ENCODE measurements at regions not wholly inside any gene's neighbourhood (a gene's known extent, or its start where the extent isn't known, plus 50 kb on each side); places are given as distances from the start of the nearest gene placed in this dataset.

DNA sequence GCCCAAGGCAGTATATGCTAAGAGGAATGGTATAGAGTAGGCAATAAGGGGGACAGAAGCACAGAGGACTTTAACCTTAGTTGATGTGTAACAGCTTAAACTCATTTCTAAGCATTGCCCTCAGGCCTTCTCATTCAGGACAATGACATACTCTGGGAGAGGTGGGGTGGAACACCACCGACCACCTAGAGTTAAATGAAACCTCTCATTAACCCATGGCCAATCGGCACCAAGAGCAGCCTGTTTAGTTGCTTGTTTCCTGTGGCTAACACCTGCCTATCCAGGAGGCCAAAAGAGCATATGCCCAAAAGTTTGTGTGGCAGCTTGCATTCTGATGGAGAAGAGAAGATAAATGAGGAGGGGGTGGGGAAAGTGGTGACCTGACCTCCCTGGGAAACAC, 50.0 kb downstream of the PABIR2 start:
- no peak for DNase-seq

DNA sequence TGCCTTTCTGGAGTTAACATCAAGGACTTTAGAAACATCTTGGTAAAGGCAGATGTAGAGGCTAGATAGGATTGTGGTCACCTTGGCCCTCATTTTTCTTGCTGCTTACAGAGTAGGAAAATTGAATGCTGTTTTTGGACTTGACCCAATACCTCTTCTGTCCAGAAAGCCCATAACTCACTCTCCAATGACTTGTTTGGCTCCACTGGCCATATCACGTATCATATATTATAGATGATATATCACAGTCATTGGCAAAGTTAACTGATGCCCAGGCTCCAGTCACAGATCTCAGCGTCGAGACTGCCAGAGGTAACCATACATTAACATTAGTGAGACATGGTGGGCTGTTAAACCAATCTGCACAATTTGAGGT, 50.6 kb downstream of the PABIR2 start:
- DNase-seq = no peak

DNA sequence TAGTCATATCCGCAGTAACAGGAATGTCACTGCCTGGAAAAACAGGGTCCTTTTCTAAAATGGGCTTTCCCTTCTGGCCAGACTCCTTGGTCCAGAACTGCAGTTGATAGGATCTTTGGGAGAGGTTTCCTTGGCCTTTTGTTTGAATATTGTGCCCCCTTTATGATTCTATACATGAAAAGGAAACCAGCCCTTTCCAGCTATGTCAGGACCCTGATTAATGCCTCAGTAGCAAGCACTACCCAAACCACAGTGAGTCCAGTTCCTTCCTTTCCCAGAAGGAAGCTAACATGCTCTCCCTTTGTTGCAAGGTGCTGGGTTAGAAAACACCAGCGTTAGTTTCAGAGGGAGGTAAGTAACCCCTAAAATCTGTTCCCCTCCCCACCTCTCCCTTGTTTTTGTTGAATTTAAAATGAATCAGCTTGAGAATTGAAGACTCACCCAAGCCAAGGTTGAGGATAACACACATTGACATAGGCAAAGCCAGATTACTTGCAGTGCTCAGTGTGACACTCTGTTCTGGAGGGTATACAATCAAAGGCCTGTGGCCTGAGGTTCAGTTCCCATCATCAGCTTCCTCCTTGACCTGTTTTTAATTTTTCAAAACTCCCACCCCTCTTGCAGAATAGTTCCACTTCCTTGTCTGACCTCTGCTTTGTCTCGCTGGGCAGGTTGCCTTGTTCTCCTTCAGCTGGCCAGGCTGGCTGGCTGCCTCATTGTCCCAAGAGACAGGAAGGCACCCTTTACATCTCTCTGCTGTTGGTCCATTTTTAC, 51.2 kb downstream of the PABIR2 start:
- peak in 4 of 56 donors; percentile 0 to 4 (median 2) for DNase-seq

DNA sequence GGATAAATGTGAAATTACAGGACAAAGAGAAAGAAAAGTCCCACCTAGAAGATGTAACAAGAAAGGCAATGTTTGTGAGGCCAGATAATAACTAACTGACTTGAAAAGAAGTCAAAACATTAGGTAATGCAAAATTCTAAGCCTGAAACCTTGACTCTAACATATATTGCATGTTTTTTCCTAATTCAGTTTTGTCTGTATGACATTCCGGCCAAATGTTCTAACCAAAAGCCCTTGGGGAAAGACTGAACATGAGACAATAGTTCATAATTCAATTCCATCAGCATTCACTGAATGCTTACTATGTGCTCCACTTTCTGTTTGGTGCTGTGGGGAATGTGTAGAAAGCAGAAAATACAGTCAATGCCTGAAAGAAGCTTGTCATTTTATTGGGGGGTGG, 53.9 kb downstream of the PABIR2 start:
- DNase-seq = no peak

DNA sequence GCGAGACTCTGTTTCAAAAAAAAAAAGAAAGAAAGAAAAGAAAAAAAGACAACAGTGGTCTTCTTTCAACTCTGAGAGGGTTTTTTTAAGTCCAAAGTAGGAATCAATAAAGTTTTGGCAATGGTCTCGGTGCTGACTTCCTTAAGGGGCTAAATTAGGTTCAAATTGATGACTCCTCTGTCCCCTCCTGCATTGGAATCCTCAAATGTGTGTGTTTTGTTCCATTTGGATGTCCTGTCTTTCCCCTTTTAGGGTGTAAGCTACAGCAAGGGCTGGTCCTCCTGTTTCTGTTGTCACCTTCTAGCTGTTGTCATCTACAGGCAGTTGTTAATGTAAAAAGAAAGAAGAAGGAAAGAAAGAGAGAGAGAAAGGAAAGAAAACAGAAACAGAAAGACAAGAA, 54.4 kb downstream of the PABIR2 start:
- DNase-seq = no peak

DNA sequence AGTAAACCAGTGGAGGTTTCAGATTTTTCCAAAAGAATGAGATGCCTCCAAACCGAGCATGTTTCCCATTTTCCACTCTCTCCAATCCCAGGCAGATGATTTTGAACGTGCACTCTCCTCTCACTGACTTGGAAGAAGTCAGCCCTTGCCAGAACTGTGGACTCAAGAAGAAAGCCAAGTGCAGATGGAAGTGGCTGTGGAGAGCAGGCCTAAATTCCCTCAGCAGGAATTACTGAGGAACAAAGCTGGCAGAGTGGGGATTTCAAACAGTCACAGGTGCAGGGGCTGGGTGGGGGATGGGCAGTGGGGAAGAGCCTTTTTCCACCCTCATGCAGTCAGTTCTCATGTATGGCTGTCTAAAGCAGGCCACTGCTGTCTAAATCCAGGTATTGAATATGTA, 55.3 kb downstream of the PABIR2 start:
- DNase-seq = no peak

DNA sequence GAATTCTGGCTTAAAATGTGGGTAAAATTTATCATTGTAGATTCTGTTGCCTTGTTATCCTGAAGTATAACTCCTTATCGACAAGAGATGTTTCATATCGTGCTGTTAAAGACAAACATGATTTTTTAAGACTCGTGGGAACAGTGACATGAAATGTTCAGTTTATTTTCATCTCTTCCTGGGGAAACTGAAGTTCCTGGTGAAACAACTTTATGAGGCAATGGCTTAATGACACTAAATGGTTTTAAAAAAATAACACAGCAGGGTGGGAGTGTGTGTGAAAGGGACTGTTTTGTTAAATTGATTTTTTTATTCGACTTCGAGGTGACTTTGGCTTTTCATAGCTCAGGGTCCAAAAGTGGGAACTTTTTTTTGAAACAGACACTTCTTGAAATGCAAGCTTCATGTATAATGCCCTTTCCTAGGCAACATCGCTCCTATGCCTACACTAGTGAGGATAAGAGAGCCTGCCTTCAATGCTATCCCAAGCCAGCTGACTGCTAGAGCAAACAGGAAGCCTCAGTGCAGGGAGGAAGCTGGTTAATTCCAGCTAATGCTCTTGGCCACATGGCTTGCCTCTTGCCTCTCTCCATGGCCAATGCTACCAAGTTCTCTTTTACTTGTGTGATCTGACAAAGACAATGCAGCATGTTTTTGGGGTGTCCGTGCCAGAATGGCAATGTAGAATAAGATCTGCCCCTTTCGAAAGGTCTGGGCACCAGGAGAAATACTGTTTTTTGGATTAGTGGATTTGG, 57.8 kb downstream of the PABIR2 start:
- DNase-seq = no peak

DNA sequence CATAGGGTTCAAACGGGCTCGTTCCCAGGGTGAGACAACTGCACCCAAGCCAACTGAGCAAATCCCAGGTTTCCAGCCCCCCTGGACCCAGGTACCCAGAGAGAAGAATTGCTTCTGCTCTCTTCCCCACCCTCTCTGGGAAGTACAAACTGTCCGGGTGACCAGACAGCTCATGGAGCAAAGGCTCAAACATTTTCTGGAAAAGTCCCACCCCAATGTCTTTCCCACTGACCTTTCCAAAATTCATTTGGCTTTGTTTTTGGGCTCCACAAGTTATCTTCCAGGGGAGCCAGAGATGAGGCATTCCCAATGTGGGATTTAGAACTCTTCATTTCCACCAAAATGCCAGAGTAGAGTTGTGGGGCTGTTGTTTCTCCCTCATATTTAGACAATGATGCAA, 58.6 kb downstream of the PABIR2 start:
- no peak for DNase-seq

DNA sequence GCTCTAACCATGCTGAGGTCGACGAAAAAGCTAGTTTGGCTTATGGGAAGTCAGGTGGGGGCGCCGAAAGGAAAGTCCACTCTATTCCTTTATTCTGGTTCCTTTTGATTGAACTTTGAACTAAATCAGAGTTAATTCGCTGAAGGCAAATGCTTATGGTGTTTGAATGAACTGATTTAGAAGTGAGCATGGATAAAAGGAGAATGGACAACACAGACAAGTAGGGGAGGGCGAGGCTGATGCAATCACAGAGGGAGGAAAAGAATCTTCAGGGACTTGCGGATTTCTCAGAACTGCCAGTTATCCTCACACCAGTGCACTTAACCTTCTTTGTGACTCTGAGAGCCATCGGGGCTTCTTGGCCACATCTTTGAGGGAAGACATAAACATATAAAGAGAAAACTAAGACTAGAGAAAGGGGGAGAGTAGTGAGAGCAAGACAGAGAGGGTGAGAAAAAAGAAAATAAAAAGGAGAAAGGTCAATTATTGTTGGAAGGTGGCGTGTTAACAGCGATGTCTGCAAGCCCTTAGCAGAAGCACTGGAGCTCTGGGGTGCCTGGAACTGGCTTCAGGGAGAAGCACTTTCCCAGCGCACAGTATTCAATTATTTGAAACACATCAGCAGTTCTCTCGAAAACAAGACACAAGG, 59.2 kb downstream of the PABIR2 start:
- no peak for DNase-seq

DNA sequence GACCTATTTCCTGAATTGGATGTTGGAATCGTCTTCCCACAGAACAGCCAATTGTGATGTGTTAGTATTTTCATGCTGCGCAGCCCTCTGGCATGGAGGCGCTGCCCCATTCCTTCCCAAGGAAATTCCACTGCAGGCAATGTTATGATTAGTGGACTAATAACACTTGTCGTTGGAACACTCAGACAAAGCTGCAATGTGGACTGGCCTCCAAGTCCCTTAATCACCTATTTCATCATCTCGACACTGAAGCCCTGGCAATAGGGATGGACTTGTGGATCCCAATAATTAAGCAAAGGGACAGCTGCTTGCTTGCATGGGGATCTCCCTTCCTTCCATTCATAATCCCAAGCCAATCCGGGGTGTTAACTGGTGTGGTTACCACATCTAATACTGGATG, 59.9 kb downstream of the PABIR2 start:
- no peak for DNase-seq

DNA sequence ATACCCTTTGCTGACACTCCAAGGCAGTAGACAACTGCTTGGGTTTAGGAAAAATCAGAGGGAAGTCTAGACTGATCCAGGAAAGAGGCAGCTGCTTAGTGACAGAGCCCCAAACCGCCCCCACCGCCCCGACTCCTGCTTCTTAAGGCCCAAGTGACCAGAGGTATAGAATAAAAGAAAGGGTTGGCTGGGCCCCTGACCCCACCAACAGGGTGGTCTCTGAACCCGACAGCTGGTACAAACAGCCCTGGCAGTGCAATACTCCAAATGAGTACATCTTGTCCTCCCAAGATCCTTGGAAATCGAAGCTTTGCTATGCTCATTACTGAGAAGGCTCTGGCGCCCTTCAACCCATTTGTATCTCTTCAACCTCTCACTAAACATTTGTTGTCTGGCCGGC, 60.6 kb downstream of the PABIR2 start:
- no peak for DNase-seq

DNA sequence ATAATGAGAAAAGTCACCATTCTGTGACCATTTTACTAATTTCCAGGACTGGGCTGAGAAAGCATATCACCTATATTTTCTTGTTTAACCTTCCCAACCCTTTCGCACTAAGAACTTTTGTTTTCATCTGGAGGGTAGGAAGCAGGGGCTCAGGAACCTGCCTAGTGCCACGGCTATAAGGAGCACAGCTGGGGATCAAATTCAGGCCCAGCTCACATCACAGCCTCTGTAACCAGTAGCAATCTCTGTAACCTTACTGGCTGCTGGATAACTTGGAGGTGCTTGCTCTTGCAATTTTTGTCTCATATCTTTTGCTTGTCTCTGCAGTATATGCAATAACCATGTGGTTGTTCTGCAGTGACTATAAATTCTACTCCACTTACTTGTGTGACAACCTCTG, 62.0 kb downstream of the PABIR2 start:
- no peak for DNase-seq

DNA sequence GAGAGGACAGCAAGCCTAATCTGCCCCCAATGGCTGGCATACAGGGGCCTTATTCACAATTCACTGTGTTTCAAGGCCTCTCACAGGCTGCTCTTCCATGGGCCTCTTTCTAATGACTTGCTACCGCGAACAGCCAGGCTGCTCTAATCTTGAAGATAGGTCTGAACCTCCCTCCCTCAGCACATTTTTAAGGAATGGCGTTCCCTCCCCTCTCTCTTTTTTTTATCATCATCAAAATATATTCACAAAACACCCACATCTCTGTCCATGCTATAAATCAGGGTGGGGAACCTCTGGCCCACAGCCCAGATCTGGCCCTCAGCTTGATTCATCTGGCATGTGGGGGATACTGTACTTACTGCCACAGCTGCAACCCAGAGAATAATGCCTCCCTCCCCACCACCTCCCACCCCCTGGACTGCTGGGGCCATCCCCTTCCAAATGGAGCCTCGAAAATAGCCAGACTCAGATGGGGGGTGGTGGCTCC, 62.5 kb downstream of the PABIR2 start:
- no peak for DNase-seq

DNA sequence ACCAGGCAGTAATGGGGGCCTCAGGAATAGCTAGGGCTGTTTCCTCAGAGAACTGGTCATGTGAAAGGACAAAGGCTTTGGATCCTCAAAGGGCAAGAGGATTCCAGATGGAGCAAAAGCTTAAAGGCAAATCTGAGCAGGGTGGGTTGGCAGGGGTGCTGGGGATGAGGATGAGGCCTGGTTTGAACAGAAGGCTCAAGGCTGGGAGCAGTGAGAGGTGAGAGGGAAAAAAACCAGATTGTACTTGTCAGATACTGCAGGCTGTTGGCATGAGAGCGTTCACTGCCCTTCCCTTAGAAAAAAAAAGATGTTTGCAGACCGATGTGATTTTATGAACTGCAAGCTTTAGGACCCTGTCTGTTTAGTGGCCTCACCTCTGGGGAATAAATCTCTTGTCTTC, 63.4 kb downstream of the PABIR2 start:
- DNase-seq = no peak

DNA sequence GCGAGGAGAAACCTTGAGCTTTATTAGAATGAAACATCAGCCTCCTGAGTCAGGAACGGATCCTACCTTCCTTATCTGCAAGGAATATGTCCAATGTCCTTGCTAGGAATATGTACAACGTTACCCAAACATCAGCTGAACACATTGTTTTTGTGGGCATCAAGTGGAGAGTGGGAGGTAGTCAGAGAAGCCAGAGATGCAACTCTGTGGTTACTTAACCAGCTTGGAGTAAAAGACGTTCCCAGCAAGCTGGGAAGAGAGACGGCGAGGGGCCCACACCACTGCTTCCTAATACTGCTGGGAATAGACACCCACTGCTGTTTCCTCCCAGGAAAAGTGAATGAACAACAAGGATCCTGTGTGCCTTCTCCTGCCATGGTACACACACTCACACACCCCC, 64.3 kb downstream of the PABIR2 start:
- no peak for DNase-seq

DNA sequence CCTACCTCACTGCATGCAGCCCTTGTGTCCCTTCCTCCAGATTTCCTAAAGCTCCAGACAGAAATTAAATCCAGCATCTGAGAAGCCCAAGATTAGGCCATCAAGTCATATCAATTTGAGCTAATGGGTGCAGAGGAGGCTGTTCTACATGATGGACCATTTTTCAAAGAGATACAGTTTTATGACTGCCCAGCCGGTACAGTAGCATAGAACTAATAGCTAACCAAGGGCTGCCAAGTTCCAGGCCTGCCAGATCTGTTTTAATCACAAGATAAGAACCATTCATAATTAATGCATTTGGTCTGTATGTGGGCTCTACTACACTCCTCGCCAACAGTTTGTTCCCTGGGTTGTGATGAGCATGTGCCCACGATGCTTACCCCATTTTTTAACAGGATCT, 64.9 kb downstream of the PABIR2 start:
- no peak for DNase-seq

DNA sequence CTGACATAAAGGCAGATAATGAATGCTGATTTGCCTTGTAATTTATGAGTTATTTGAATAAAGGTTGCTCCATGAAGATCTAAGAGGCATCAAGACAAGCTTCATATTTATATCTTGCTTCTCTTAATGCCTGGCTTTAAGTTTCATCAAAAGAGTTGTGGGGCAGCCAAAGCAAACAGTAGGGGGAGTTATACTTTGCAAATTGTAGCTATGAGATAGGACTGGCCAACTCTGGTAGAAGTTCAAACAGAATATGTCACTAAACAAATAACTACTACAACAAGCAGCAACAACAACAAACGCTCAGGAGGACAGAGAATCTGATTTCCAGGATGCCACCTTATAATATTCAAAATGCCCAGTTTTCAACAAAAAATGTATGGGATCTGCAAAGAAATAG, 69.1 kb upstream of the PLAC1 start:
- DNase-seq = no peak

DNA sequence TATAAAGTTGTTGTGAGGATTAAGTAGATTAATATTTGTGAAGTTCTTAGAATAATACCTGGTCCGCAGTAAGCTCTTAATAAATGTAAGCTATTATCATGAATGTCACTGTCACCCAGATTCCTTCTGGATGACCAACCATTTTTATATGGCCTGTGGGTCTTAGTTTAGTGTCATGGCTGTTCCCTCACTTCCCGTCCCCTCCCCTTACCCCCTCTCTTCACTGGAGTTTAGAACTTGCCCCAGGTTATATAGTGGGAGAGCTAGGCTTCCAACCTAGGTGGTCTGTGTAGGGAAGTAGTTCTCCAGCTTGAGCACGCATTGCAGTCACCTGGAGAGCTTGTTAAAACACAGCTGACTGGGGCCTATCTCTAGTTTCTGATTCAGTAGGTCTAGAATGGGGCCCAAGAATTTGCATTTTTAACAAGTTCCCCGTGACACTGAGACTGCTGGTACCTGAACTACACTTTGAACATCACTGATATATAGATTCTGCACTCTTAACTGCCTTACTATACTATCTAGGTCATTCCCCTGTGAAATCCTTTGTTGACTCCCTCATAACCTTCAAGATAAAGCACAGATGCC, 66.9 kb upstream of the PLAC1 start:
- DNase-seq = no peak

DNA sequence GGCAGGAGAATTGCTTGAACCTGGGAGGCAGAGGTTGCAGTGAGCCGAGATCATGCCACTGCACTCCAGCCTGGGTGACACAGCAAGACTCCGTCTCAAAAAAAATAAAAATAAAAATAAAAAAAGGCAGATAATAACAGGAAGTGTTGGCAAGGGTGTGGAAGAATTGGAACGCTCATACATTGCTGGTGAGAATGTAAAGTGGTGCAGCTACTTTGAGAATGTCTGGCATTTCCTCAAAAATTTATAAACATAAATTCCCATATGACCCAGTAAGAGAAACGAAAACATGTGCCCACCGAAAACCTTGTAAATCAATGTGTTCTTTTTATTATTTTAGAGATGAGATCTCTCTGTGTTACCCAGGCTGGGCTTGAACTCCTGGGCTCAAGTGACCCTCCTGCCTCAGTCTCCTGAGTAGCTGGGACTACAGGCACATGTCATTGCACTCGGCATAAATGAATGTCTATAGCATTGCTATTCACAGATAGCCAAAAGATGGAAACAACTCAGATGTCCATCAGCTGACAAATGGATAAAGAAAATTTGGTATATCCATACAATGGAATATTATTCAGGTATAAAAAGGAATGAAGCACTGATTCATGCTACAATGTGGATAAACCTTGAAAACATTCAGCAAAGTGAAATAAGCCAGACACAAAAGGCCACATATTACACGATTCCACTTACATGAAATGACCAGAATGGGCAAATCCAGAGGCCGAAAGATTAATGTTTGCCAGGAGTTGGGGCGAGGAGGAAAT, 63.7 kb upstream of the PLAC1 start:
- DNase-seq = no peak

DNA sequence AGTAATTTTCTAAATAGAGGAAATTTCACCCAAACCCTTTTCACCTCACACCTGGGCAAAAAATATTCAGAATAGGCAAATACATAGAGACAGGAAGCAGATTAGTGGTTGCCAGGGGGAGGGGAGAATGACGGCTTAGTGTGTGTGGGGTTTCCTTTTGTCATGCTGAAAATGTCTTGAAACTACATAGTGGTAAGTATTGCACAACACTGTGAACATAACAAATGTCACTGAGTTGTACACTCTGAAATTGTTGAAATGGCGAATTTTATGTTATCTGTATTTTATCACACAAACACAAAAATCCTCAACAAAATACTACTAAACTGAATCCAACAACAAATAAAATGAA, 60.7 kb upstream of the PLAC1 start:
- no peak for DNase-seq
